ENCODE measurements at regions not wholly inside any gene's neighbourhood (a gene's known extent, or its start where the extent isn't known, plus 50 kb on each side); places are given as distances from the start of the nearest gene placed in this dataset.

DNA sequence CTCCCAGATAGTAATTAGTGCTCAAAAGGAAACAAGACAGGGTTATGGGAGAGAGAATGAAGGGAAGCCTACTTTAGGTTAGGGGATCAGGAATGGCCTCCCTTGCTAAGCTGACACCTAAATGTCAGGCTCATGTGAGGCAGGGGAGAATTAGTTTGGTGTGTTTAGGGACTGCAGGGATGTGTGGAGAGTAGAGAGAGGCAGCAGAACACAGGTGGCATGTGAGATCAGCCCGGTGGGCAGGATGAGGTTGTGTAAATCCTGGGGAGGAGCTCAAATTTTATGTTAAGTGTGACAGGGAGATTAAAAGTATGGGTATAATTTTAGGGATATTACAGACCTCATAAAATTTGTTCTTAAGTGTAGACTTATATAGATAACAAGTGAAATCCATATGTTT lies 56.2 kb upstream of the ZNF438 start:
- no peak for TF ChIP-seq CTCF (IDR thresholded peaks at IDR 0.05; ENCODE audit: low read length)
- no peak for TF ChIP-seq EZH2 (IDR thresholded peaks at IDR 0.05; ENCODE audit: borderline replicate concordance, low read length)

Data from OCI-LY1 (cell line).